GM03348 (cell line): ENCODE measurements at regions not wholly inside any gene's neighbourhood (a gene's known extent, or its start where the extent isn't known, plus 50 kb on each side); places are given as distances from the start of the nearest gene placed in this dataset.

Experiments used
- DNase-seq: peaks from one replicate; pipeline ENCODE4 v3.0.0; 2012; ENCODE audit warnings: low spot score

GRCh38 chr13:105047676-105048295 is 1487.7 kb downstream of the EFNB2 start:
- no peak for DNase-seq

- DNase-seq, result no peak
These were observed 1498.4 kb downstream of the EFNB2 start for GRCh38 chr13:105037110-105037509.

GRCh38 chr13:105035092-105035491 is 1500.4 kb downstream of the EFNB2 start:
- DNase-seq, result no peak

GRCh38 chr13:105033999-105034398 is 1501.5 kb downstream of the EFNB2 start:
- no peak for DNase-seq

- DNase-seq, result no peak
These were observed 1504.2 kb downstream of the EFNB2 start for GRCh38 chr13:105031306-105031705.

GRCh38 chr13:105030851-105031250 is 1504.6 kb downstream of the EFNB2 start:
- no peak for DNase-seq

GRCh38 chr13:105019073-105019472 is 1516.4 kb downstream of the EFNB2 start:
- DNase-seq, result no peak

GRCh38 chr13:105016266-105016665 is 1519.2 kb downstream of the EFNB2 start:
- no peak for DNase-seq

- DNase-seq, result no peak
These were observed 1526.9 kb downstream of the EFNB2 start for GRCh38 chr13:105008604-105009003.

- DNase-seq, result no peak
These were observed 1528.2 kb downstream of the EFNB2 start for GRCh38 chr13:105007166-105007808.

GRCh38 chr13:104996022-104996421 is 1539.4 kb downstream of the EFNB2 start:
- DNase-seq, result no peak

- no peak for DNase-seq
These were observed 1541.8 kb downstream of the EFNB2 start for GRCh38 chr13:104993708-104994107.

GRCh38 chr13:104987621-104988020 is 1547.8 kb downstream of the EFNB2 start:
- no peak for DNase-seq

GRCh38 chr13:104984296-104984818 is 1551.1 kb downstream of the EFNB2 start:
- no peak for DNase-seq

GRCh38 chr13:104983601-104984000 is 1551.9 kb downstream of the EFNB2 start:
- no peak for DNase-seq

GRCh38 chr13:104980586-104980985 is 1554.9 kb downstream of the EFNB2 start:
- DNase-seq, result no peak

- no peak for DNase-seq
These were observed 1556.0 kb downstream of the EFNB2 start for GRCh38 chr13:104979281-104980030.

GRCh38 chr13:104976986-104977385 is 1558.5 kb downstream of the EFNB2 start:
- DNase-seq, result no peak

GRCh38 chr13:104975272-104975671 is 1560.2 kb downstream of the EFNB2 start:
- no peak for DNase-seq

GRCh38 chr13:104968876-104969275 is 1566.6 kb downstream of the EFNB2 start:
- no peak for DNase-seq

GRCh38 chr13:104967836-104968630 is 1567.4 kb downstream of the EFNB2 start:
- no peak for DNase-seq

GRCh38 chr13:104967376-104967775 is 1568.1 kb downstream of the EFNB2 start:
- no peak for DNase-seq
